ENCODE measurements at regions not wholly inside any gene's neighbourhood (a gene's known extent, or its start where the extent isn't known, plus 50 kb on each side); places are given as distances from the start of the nearest gene placed in this dataset.

DNA sequence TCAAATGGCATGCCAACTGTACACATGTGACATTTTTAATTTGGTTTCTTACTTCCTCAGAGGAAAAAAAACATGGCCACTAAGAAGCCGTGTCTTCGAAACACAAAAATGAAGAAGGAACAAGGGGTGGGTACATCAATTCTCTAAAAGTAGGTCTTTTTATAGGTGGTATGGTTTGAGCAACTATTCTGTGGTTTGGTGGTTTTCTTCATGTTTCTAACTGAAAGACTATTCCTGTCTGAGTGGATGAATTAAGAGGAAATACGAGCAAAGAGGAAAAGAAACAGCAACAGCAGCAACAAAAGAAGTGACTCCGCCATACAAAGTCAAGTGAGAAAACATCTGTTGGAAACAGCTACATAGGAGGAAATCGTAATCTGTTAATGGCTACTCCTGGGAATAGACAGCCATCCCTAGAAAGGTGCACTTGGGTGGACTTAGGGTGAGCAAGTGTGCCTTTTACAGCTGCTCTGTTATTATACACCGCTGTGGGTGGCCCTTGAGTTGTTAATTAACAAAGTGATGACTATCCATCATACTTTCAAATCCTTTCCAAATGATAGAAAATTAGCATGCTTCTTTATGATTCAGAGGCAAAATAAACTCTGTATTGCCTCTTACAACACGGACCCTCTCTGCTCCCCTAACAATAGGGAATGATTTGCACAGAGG, 575.8 kb downstream of the TLE1 start:
- Mint-ChIP-seq H3K4me1 (no peaks in the 10 kb centered on the region), H3K27me3 (no peaks in the 10 kb centered on the region), H3K9me3 (peaks cover 6% of the 10 kb centered on the region), H3K36me3 (ENCODE audit: insufficient read depth) (no peaks in the 10 kb centered on the region), H3K27ac (ENCODE audit: low read depth) (no peak overlapping the region), H3K4me3 (no peak overlapping the region)
- ATAC-seq (replicated peaks; ENCODE audit: extremely low read depth, poor library complexity, severe bottlenecking): no peak
- DNase-seq (ENCODE audit: low spot score in 2 of 2): no peak

DNA sequence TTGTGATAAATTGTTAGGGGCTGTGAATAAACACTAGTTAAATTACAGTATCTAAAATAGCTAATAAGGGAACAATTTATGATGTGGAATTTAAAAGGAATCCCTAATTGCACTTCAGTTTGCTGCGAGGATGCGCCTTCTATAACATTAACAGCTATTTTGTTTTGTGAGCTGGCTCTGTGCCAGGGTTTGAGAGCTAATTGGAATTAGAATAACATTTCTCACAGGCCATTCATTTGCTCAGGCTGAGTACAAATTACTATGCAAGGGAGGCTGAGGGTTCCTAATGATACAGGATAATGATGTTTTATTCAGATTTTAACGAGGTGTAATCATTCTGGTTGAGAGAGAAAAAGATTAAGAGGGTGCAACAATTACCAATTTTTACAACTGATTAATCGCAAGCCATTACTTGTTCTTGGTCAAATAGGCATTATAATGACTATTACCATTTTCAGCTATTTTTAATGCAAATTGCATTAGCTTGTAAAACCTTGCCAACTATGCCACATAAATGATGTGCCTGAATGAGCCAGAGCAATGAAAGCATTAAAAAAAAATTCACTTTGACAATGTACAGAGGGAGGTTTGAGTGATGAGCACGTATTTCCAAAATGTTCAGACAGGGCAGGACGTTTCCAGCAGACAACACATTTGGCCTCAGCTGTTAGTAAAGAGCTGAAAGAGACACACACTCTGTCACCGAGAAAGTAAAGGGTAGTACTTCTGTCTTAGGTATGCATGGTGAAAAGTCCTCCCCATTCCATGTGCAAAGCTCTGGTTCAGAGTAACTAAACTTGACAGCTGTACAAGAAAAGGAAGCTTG, 576.5 kb downstream of the TLE1 start:
- Mint-ChIP-seq H3K27me3 (no peaks in the 10 kb centered on the region), H3K27ac (ENCODE audit: low read depth) (no peak overlapping the region), H3K4me3 (no peak overlapping the region), H3K9me3 (peaks cover 4% of the 10 kb centered on the region), H3K4me1 (no peaks in the 10 kb centered on the region), H3K36me3 (ENCODE audit: insufficient read depth) (no peaks in the 10 kb centered on the region)
- no peak for DNase-seq (ENCODE audit: low spot score in 2 of 2)
- no peak for ATAC-seq (replicated peaks; ENCODE audit: extremely low read depth, poor library complexity, severe bottlenecking)

DNA sequence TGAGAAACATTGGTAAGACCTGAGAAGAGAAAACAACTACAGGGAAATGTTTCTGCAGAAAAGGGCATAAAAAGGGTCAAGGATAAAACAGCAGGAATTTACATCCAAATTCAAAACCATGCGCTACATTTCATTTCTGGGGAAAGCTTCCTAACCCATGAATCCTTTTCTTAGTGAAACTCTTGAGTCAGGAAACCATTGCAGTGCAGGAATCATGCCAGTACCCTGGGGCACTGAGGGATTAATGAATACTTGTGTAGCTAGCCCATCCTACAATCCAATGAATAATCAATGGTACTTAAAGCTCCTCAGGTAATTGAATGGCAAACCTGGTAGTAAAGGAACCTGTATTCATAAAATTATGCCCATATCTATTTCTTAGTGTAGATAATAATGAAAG, 580.5 kb downstream of the TLE1 start:
- Mint-ChIP-seq H3K27ac (ENCODE audit: low read depth) (no peak overlapping the region), H3K4me1 (no peaks in the 10 kb centered on the region), H3K27me3 (no peaks in the 10 kb centered on the region), H3K9me3 (peaks cover 7% of the 10 kb centered on the region), H3K4me3 (no peak overlapping the region), H3K36me3 (ENCODE audit: insufficient read depth) (peaks cover 2% of the 10 kb centered on the region)
- ATAC-seq (replicated peaks; ENCODE audit: extremely low read depth, poor library complexity, severe bottlenecking): no peak
- no peak for DNase-seq (ENCODE audit: low spot score in 2 of 2)

DNA sequence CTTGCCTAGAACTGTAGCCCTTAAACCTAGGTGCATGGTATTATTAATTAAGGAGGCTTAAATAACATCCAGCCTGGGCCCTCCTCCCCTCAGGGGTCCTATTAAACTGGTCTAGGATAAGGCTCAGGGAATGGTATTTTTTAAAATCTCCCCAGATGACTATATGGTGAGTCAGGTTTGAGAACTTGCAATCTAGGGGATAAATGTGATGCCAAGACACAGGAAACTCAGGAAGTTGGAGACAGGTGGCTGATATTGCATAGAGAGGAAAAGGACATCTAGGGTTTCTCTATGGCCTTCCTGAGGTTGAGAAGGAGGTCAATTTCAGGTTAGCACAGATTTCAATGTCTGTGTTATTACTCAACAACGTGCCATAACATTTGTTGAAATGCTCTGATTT, 581.0 kb downstream of the TLE1 start:
- ATAC-seq (replicated peaks; ENCODE audit: extremely low read depth, poor library complexity, severe bottlenecking): no peak
- no peak for DNase-seq (ENCODE audit: low spot score in 2 of 2)
- no peak overlapping the region for H3K27ac Mint-ChIP-seq (ENCODE audit: low read depth)
- H3K4me1 Mint-ChIP-seq: no peaks in the 10 kb centered on the region
- peaks cover 7% of the 10 kb centered on the region for H3K9me3 Mint-ChIP-seq
- no peak overlapping the region for H3K4me3 Mint-ChIP-seq
- H3K36me3 Mint-ChIP-seq (ENCODE audit: insufficient read depth): peaks cover 2% of the 10 kb centered on the region
- H3K27me3 Mint-ChIP-seq: no peaks in the 10 kb centered on the region

DNA sequence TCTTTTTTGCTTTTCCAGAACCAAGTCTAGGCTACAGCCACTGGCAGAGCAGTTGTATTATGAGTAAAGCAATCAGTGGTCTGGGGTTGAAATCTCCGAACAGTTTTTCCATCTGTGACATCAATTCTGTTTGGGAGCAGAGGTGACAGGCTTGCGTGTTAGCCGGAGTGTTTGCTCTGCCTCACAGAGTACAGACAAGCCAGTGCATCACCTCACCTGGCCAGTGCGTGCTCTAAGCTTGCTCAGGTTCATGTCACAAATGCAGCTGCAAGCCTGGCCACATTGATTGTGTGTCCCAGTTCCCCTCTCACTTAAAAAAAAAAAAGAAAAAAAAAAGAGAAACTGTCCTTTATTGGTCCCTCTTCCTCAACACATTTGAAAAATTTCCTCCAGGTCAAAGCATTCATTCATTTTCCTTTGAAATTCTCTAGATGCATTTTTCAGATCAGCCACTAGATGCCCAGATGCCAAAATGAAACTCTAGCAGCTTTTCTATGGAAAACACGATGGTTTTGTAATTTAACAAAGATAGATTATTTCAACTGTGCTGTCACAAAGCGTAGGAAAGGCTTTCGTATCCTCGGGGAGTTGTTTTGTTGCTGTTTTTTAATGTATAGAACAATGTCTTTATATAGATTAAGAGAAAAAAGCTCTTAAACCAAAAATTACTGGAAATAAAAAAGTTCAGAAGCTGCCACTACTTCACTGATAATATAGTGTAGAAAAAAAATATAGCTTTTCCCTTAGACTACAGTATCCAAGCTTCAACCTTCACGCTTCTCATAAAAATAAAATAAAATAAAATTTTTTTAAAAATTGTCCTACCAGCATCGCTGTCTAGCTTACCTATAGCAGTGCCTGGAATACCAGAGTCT, 585.5 kb downstream of the TLE1 start:
- DNase-seq (ENCODE audit: low spot score in 2 of 2): no peak
- peaks cover 4% of the 10 kb centered on the region for H3K36me3 Mint-ChIP-seq (ENCODE audit: insufficient read depth)
- no peaks in the 10 kb centered on the region for H3K27me3 Mint-ChIP-seq
- H3K4me3 Mint-ChIP-seq: no peak overlapping the region
- ATAC-seq (replicated peaks; ENCODE audit: extremely low read depth, poor library complexity, severe bottlenecking): no peak
- H3K4me1 Mint-ChIP-seq: no peaks in the 10 kb centered on the region
- H3K9me3 Mint-ChIP-seq: peaks cover 20% of the 10 kb centered on the region
- H3K27ac Mint-ChIP-seq (ENCODE audit: low read depth): no peak overlapping the region

DNA sequence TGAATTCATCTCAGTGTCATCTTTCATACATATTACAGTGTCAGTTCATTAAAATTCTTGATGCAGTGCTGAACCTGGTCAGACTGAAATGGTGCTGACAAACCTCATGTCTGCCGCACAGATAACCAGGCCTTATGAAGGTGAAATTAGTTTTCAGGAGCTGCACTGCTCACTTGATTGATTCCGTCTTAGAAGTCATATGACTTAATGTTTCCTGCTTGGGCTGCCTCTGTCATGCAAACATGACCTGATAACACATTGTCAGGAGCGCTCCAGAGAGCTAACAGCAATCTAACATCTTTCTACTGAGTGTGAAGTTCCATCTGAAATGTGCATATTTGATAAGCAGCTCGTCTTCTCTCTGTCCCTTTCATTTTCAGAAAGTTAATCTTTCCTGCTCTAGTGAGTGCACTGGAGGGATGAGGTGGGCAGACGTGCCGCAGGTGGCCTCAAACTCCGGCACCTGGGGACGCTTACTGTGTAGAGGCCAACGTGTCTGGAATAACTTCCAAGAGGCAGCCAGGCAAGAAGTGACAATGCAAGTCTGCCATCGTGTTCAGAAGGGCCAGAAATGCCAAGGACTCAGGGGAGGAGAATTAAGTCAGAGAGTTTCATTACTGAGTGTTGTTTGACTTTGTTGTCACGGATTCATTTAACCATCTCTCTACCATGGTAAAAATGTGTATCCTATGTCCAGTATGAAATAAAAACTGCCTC, 592.1 kb downstream of the TLE1 start:
- H3K4me1 Mint-ChIP-seq: no peaks in the 10 kb centered on the region
- no peak for DNase-seq (ENCODE audit: low spot score in 2 of 2)
- no peak overlapping the region for H3K4me3 Mint-ChIP-seq
- no peak overlapping the region for H3K27ac Mint-ChIP-seq (ENCODE audit: low read depth)
- no peaks in the 10 kb centered on the region for H3K27me3 Mint-ChIP-seq
- ATAC-seq (replicated peaks; ENCODE audit: extremely low read depth, poor library complexity, severe bottlenecking): no peak
- H3K36me3 Mint-ChIP-seq (ENCODE audit: insufficient read depth): peaks cover 1% of the 10 kb centered on the region
- H3K9me3 Mint-ChIP-seq: peaks cover 30% of the 10 kb centered on the region

DNA sequence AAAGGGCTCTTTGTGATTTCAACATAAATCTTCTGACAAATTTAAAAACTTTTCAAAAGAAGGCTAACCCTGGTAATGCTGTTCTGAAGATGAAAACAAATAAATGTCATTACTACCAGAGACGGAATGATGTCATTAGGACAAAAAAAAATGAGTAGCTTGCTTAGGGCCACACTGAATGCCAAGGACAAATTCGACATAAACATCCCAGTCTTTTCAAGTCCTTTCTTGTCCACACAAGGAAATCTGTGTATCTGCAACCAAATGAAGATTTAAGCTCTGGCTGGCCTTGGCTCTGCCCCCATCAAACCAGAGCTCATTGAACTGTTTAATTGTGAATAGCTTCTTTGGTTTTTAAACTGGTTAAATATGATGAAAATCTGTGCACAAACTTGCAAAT, 592.7 kb downstream of the TLE1 start:
- DNase-seq (ENCODE audit: low spot score in 2 of 2): no peak
- ATAC-seq (replicated peaks; ENCODE audit: extremely low read depth, poor library complexity, severe bottlenecking): no peak
- Mint-ChIP-seq H3K36me3 (ENCODE audit: insufficient read depth) (no peaks in the 10 kb centered on the region), H3K4me1 (no peaks in the 10 kb centered on the region), H3K4me3 (no peak overlapping the region), H3K27me3 (no peaks in the 10 kb centered on the region), H3K27ac (ENCODE audit: low read depth) (no peak overlapping the region), H3K9me3 (peaks cover 35% of the 10 kb centered on the region)

DNA sequence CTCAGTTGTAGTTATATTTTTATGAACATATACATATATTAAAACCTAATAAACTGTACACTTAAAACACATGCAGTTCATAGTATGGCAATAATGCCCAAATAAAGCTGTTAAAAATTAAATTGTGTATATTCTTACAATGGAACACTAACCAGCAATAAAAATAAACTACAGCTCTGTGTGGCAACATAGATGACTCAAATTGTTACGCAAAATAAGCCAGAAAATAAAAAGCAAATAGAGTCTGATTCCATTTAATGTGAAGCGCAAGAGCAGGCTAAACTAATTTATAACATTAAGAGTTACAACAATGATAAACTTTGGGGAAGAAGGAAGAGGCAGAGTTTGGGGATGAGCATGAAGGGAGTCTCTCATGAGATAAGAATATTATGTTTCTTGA, 597.3 kb downstream of the TLE1 start:
- Mint-ChIP-seq H3K27me3 (no peaks in the 10 kb centered on the region), H3K9me3 (peaks cover 18% of the 10 kb centered on the region), H3K4me3 (no peak overlapping the region), H3K4me1 (no peaks in the 10 kb centered on the region), H3K27ac (ENCODE audit: low read depth) (no peak overlapping the region), H3K36me3 (ENCODE audit: insufficient read depth) (no peaks in the 10 kb centered on the region)
- no peak for ATAC-seq (replicated peaks; ENCODE audit: extremely low read depth, poor library complexity, severe bottlenecking)
- DNase-seq (ENCODE audit: low spot score in 2 of 2): no peak

DNA sequence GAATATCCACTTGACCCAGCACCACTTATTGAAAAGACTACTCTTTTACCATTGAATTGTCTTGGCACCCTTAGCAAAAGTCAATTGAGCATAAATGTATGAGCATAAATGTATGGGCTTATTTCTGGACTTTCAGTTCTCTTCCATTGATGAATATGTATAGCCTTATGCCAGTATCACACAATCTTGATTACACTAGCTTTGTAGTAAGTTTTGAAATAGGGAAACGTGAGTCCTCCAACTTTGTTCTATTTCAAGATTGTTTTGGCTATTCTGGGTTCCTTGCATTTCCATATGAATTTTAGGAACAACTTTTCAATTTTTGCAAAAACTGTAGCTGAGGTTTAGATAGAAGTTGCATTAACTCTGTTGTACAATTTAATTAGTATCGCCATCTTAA, 601.0 kb downstream of the TLE1 start:
- Mint-ChIP-seq H3K36me3 (ENCODE audit: insufficient read depth) (no peaks in the 10 kb centered on the region), H3K27me3 (no peaks in the 10 kb centered on the region), H3K9me3 (peaks cover 13% of the 10 kb centered on the region), H3K4me1 (no peaks in the 10 kb centered on the region), H3K27ac (ENCODE audit: low read depth) (no peak overlapping the region), H3K4me3 (no peak overlapping the region)
- DNase-seq (ENCODE audit: low spot score in 2 of 2) (no peak), ATAC-seq (replicated peaks; ENCODE audit: extremely low read depth, poor library complexity, severe bottlenecking) (no peak)

DNA sequence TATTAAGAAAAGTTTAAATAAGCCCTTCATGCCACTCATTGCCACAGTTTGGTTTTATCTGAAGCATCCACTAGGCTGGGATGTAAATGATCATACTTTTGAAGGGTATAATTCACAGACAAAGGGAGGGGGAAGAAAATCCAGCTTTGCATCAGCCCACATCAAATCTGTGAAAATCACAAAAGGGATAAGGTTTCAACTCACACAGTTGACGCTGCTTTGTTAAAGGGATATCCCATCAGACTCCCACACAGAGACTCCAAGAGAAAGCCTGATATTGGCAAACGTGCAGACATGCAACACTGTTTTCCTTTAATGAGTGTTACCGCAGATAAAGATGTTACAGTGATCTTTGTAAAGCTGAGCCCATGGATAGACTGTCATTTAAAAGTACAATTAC, 602.9 kb downstream of the TLE1 start:
- no peak overlapping the region for H3K4me3 Mint-ChIP-seq
- ATAC-seq (replicated peaks; ENCODE audit: extremely low read depth, poor library complexity, severe bottlenecking): no peak
- H3K27ac Mint-ChIP-seq (ENCODE audit: low read depth): no peak overlapping the region
- H3K27me3 Mint-ChIP-seq: no peaks in the 10 kb centered on the region
- H3K9me3 Mint-ChIP-seq: peaks cover 13% of the 10 kb centered on the region
- DNase-seq (ENCODE audit: low spot score in 2 of 2): no peak
- H3K4me1 Mint-ChIP-seq: no peaks in the 10 kb centered on the region
- no peaks in the 10 kb centered on the region for H3K36me3 Mint-ChIP-seq (ENCODE audit: insufficient read depth)

DNA sequence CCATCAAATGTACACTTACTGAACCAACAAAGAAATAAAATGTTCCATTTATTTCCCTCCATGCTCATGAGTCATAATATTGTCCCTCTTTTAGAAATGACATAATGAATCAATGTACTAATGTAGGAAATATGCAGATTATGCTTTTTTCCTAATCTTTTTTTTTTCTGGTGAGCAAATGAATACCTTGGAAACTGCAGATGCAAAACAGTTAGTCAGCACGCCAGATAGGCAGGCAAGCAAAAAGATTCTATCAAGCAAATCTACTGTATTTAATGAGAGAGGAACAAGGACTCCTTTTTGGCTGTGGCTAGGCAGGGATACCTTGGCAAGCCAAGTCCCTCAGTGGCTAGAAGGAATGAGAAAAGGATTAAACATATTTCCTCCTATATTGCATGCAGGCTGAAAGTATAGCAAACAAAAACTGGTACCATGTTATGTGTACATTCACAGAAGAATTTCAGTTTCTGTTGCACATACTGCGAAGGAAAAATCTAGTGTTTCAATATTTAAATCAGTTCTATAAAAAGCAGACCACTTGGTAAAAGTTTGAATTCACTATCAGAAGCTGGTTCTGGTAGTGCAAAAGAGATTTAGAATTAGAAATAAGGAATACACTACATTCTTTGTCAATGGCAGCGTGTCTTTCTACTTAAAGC, 605.4 kb downstream of the TLE1 start:
- Mint-ChIP-seq H3K27me3 (no peaks in the 10 kb centered on the region), H3K9me3 (peaks cover 21% of the 10 kb centered on the region), H3K4me3 (no peak overlapping the region), H3K36me3 (ENCODE audit: insufficient read depth) (no peaks in the 10 kb centered on the region), H3K4me1 (no peaks in the 10 kb centered on the region), H3K27ac (ENCODE audit: low read depth) (no peak overlapping the region)
- no peak for ATAC-seq (replicated peaks; ENCODE audit: extremely low read depth, poor library complexity, severe bottlenecking)
- DNase-seq (ENCODE audit: low spot score in 2 of 2): no peak

DNA sequence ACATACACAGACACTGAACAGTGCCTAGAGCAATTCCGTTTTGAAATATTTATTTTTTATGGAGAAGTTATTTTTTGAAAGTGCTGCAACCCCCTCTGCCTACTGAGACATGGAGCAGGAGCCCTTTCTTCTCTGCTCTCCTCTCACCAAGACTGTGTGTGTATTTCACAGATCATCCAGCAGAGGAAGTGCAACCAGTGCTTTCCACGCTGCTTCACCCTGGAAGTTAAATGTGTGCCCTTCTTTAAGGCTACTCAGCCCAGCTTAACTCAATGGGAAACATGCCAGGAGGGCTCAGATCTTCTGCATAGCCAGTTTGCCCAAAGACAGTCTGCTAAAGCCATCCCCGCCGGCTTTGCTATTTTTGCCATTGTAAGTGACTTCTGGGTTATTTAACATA, 606.3 kb downstream of the TLE1 start:
- DNase-seq (ENCODE audit: low spot score in 2 of 2) (no peak), ATAC-seq (replicated peaks; ENCODE audit: extremely low read depth, poor library complexity, severe bottlenecking) (no peak)
- H3K27me3 Mint-ChIP-seq: no peaks in the 10 kb centered on the region
- peaks cover 23% of the 10 kb centered on the region for H3K9me3 Mint-ChIP-seq
- H3K4me3 Mint-ChIP-seq: no peak overlapping the region
- no peaks in the 10 kb centered on the region for H3K36me3 Mint-ChIP-seq (ENCODE audit: insufficient read depth)
- H3K27ac Mint-ChIP-seq (ENCODE audit: low read depth): no peak overlapping the region
- H3K4me1 Mint-ChIP-seq: no peaks in the 10 kb centered on the region

Data from central memory CD8-positive, alpha-beta T cell (primary cell).